Endodermal cell (in vitro differentiated cells): ENCODE measurements at regions not wholly inside any gene's neighbourhood (a gene's known extent, or its start where the extent isn't known, plus 50 kb on each side); places are given as distances from the start of the nearest gene placed in this dataset.
"Not testable (repeated sequence)": the region's sequence is repeated elsewhere in the genome, so short reads cannot be mapped to it uniquely, and the experiment has no call there.

Source experiments
- DNase-seq: peaks from one replicate; pipeline ENCODE4 v3.0.0-alpha.2; 2017
- H3K27ac ChIP-seq: 2 replicates; pipeline ENCODE4 v1.5.1; 2013; ENCODE audit warnings: mild to moderate bottlenecking, low read depth, low read length, moderate library complexity
- H3K27me3 ChIP-seq: 2 replicates; pipeline ENCODE4 v1.6.1; 2013; ENCODE audit warnings: mild to moderate bottlenecking, low read length, moderate library complexity; ENCODE audit not compliant: insufficient read depth, control insufficient read depth, poor library complexity, severe bottlenecking
- H3K36me3 ChIP-seq: 2 replicates; pipeline ENCODE4 v1.7.0; 2013; ENCODE audit warnings: mild to moderate bottlenecking, low read length, moderate library complexity; ENCODE audit not compliant: control insufficient read depth, insufficient read depth
- H3K4me1 ChIP-seq: one replicate; pipeline ENCODE4 v1.7.0; 2013; ENCODE audit warnings: low read length; ENCODE audit not compliant: control insufficient read depth, insufficient read depth
- H3K4me3 ChIP-seq: 2 replicates; pipeline ENCODE4 v1.5.1; 2013; ENCODE audit warnings: mild to moderate bottlenecking, low read length, moderate library complexity
- H3K9ac ChIP-seq: 2 replicates; pipeline ENCODE4 v1.6.1; 2013; ENCODE audit warnings: mild to moderate bottlenecking, low read length, moderate library complexity; ENCODE audit not compliant: poor library complexity, severe bottlenecking; ENCODE audit errors: extremely low read depth
- H3K9me3 ChIP-seq: 2 replicates; pipeline ENCODE4 v1.6.1; 2013; ENCODE audit warnings: mild to moderate bottlenecking, low read length, moderate library complexity; ENCODE audit not compliant: control insufficient read depth
- H3K27ac Mint-ChIP-seq: 2 replicates; pipeline ENCODE4 v1.8.0; 2020; ENCODE audit warnings: mixed read lengths
- H3K27me3 Mint-ChIP-seq: 2 replicates; pipeline ENCODE4 v1.8.0; 2021; ENCODE audit warnings: mild to moderate bottlenecking, mixed read lengths; ENCODE audit not compliant: insufficient read depth
- H3K36me3 Mint-ChIP-seq: 2 replicates; pipeline ENCODE4 v1.8.0; 2020; ENCODE audit warnings: low read depth, mixed read lengths
- H3K4me1 Mint-ChIP-seq: 2 replicates; pipeline ENCODE4 v1.8.0; 2020; ENCODE audit warnings: mixed read lengths
- H3K4me3 Mint-ChIP-seq: 2 replicates; pipeline ENCODE4 v1.8.0; 2020; ENCODE audit warnings: mild to moderate bottlenecking, moderate library complexity, mixed read lengths
- H3K9me3 Mint-ChIP-seq: 2 replicates; pipeline ENCODE4 v1.8.0; 2020; ENCODE audit warnings: mild to moderate bottlenecking, mixed read lengths
- CTCF ChIP-seq: fragments of 200-600 bp; sonication (generic); conservative IDR thresholded peaks from 2 replicates; pipeline ENCODE4 v1.5.0; 2021; ENCODE audit warnings: antibody characterized with exemption, mild to moderate bottlenecking
- WGBS, 2 experiments: methylation state at CpG; one replicate each; pipeline versions ENCODE4 v1.1.5 to v1.1.7; 2013; ENCODE audit warnings: missing lambda C conversion rate in 2 of 2, mixed read lengths in 1 of 2; ENCODE audit not compliant: insufficient coverage in 1 of 2, insufficient read length in 1 of 2; 5-methylcytosine and 5-hydroxymethylcytosine counted together

GRCh38 chr6:74000666-74001490 is 304.9 kb downstream of the CD109 start:
- Histone ChIP-seq H3K4me3 (no peak overlapping the region), H3K27me3 (no peaks in the 10 kb centered on the region), H3K27ac (no peak overlapping the region), H3K9ac (no peak overlapping the region), H3K4me1 (no peaks in the 10 kb centered on the region), H3K36me3 (no peaks in the 10 kb centered on the region), H3K9me3 (no peaks in the 10 kb centered on the region)
- no peak for DNase-seq
- no peaks in the 10 kb centered on the region for H3K4me1 Mint-ChIP-seq
- H3K27ac Mint-ChIP-seq, result no peak overlapping the region
- H3K27me3 Mint-ChIP-seq, result no peaks in the 10 kb centered on the region
- no peak overlapping the region for H3K4me3 Mint-ChIP-seq
- WGBS, 2 experiments, result 90 to 100% methylated on average over 4 to 5 of the region's 5 CpGs
- TF ChIP-seq CTCF, result no peak
- peaks cover 6% of the 10 kb centered on the region for H3K9me3 Mint-ChIP-seq
- H3K36me3 Mint-ChIP-seq, result no peaks in the 10 kb centered on the region

DNA sequence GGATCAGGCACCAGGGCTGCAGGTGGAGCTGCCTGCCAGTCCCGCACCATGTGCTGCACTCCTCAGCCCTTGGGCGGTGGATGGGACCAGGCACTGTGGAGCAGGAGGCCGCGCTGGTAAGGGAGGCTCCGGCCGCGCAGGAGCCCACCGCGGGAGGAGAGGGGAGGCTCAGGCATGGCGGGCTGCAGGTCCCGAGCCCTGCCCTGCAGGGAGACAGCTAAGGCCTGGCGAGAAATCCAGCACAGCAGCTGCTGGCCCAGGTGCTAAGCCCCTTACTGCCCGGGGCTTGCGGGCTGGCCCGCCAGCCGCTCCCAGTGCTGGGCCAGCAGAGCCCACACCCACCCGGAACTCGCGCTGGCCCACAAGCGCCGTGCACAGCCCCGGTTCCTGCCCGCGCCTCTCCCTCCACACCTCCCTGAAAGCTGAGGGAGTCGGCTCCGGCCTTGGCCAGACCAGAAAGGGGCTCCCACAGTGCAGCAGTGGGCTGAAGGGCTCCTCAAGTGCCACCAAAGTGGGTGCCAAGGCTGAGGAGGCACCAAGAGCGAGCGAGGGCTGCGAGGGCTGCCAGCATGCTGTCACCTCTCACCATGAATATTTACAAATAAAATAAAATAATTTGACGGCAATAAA is 294.7 kb downstream of the CD109 start:
- H3K27ac ChIP-seq, H3K4me3 ChIP-seq, H3K36me3 Mint-ChIP-seq, H3K4me3 Mint-ChIP-seq, H3K9me3 ChIP-seq, H3K27me3 Mint-ChIP-seq, H3K4me1 ChIP-seq, H3K4me1 Mint-ChIP-seq, H3K36me3 ChIP-seq, H3K9ac ChIP-seq, H3K9me3 Mint-ChIP-seq, H3K27ac Mint-ChIP-seq, H3K27me3 ChIP-seq, DNase-seq: not testable (repeated sequence)
- WGBS, 2 experiments, result 95 to 96% methylated on average over 10 to 30 of the region's 30 CpGs

- Mint-ChIP-seq H3K36me3 (no peaks in the 10 kb centered on the region), H3K27ac (no peak overlapping the region), H3K27me3 (no peaks in the 10 kb centered on the region), H3K9me3 (peaks cover 5% of the 10 kb centered on the region), H3K4me1 (no peaks in the 10 kb centered on the region), H3K4me3 (no peak overlapping the region)
- H3K4me3 ChIP-seq, result no peak overlapping the region
- no peak for TF ChIP-seq CTCF
- H3K9ac ChIP-seq, result no peak overlapping the region
- DNase-seq, result no peak
- WGBS, 2 experiments, result 89 to 97% methylated on average over 2 to 3 of the region's 3 CpGs
- peaks cover 8% of the 10 kb centered on the region for H3K27me3 ChIP-seq
- no peaks in the 10 kb centered on the region for H3K36me3 ChIP-seq
- H3K27ac ChIP-seq, result no peak overlapping the region
- no peaks in the 10 kb centered on the region for H3K4me1 ChIP-seq
- H3K9me3 ChIP-seq, result no peaks in the 10 kb centered on the region
Observed at GRCh38 chr6:73989428-73989827, 293.4 kb downstream of the CD109 start.
